ENCODE measurements at regions not wholly inside any gene's neighbourhood (a gene's known extent, or its start where the extent isn't known, plus 50 kb on each side); places are given as distances from the start of the nearest gene placed in this dataset.
A peak's percentile ranks its signal among the peaks of the same experiment; 100 is the strongest.

- Histone ChIP-seq H3K4me1 (ENCODE audit: control insufficient read depth in 3 of 3, insufficient read depth in 3 of 3, low read length in 3 of 3) (no peaks in the 10 kb centered on the region), H3K27ac (ENCODE audit: low read depth, low read length) (no peak overlapping the region), H3K9me3 (ENCODE audit: control insufficient read depth in 3 of 3, low read length in 3 of 3) (no peaks in the 10 kb centered on the region), H3K9ac (ENCODE audit: low read depth in 1 of 3, low read length in 3 of 3) (no peak overlapping the region), H3K36me3 (ENCODE audit: control insufficient read depth in 3 of 3, insufficient read depth in 3 of 3, low read length in 3 of 3) (no peaks in the 10 kb centered on the region), H3K4me3 (ENCODE audit: low read length in 3 of 3) (no peak overlapping the region), H3K27me3 (ENCODE audit: control insufficient read depth in 3 of 3, insufficient read depth in 3 of 3, low read length in 3 of 3) (no peaks in the 10 kb centered on the region)
These were observed 783.6 kb upstream of the ACVR2A start for GRCh38 chr2:147061269-147061668.

- H3K27ac ChIP-seq (ENCODE audit: low read depth, low read length): no peak overlapping the region
- no peaks in the 10 kb centered on the region for H3K36me3 ChIP-seq (ENCODE audit: control insufficient read depth in 3 of 3, insufficient read depth in 3 of 3, low read length in 3 of 3)
- H3K4me1 ChIP-seq (ENCODE audit: control insufficient read depth in 3 of 3, insufficient read depth in 3 of 3, low read length in 3 of 3): no peaks in the 10 kb centered on the region
- no peaks in the 10 kb centered on the region for H3K9me3 ChIP-seq (ENCODE audit: control insufficient read depth in 3 of 3, low read length in 3 of 3)
- no peaks in the 10 kb centered on the region for H3K27me3 ChIP-seq (ENCODE audit: control insufficient read depth in 3 of 3, insufficient read depth in 3 of 3, low read length in 3 of 3)
- H3K9ac ChIP-seq (ENCODE audit: low read depth in 1 of 3, low read length in 3 of 3): no peak overlapping the region
- no peak overlapping the region for H3K4me3 ChIP-seq (ENCODE audit: low read length in 3 of 3)
These were observed 786.8 kb upstream of the ACVR2A start for GRCh38 chr2:147057892-147058490.

GRCh38 chr2:147051814-147052213 lies 793.0 kb upstream of the ACVR2A start:
- no peak overlapping the region for H3K9ac ChIP-seq (ENCODE audit: low read depth in 1 of 3, low read length in 3 of 3)
- H3K9me3 ChIP-seq (ENCODE audit: control insufficient read depth in 3 of 3, low read length in 3 of 3): no peaks in the 10 kb centered on the region
- no peak overlapping the region for H3K4me3 ChIP-seq (ENCODE audit: low read length in 3 of 3)
- H3K27ac ChIP-seq (ENCODE audit: low read depth, low read length): no peak overlapping the region
- H3K27me3 ChIP-seq (ENCODE audit: control insufficient read depth in 3 of 3, insufficient read depth in 3 of 3, low read length in 3 of 3): no peaks in the 10 kb centered on the region
- no peaks in the 10 kb centered on the region for H3K36me3 ChIP-seq (ENCODE audit: control insufficient read depth in 3 of 3, insufficient read depth in 3 of 3, low read length in 3 of 3)
- H3K4me1 ChIP-seq (ENCODE audit: control insufficient read depth in 3 of 3, insufficient read depth in 3 of 3, low read length in 3 of 3): no peaks in the 10 kb centered on the region

- Histone ChIP-seq H3K9ac (ENCODE audit: low read depth in 1 of 3, low read length in 3 of 3) (no peak overlapping the region), H3K4me3 (ENCODE audit: low read length in 3 of 3) (no peak overlapping the region), H3K36me3 (ENCODE audit: control insufficient read depth in 3 of 3, insufficient read depth in 3 of 3, low read length in 3 of 3) (no peaks in the 10 kb centered on the region), H3K9me3 (ENCODE audit: control insufficient read depth in 3 of 3, low read length in 3 of 3) (no peaks in the 10 kb centered on the region), H3K27ac (ENCODE audit: low read depth, low read length) (no peak overlapping the region), H3K27me3 (ENCODE audit: control insufficient read depth in 3 of 3, insufficient read depth in 3 of 3, low read length in 3 of 3) (no peaks in the 10 kb centered on the region), H3K4me1 (ENCODE audit: control insufficient read depth in 3 of 3, insufficient read depth in 3 of 3, low read length in 3 of 3) (no peaks in the 10 kb centered on the region)
These were observed 793.6 kb upstream of the ACVR2A start for GRCh38 chr2:147051248-147051647.

GRCh38 chr2:147049957-147050356 lies 794.9 kb upstream of the ACVR2A start:
- no peaks in the 10 kb centered on the region for H3K4me1 ChIP-seq (ENCODE audit: control insufficient read depth in 3 of 3, insufficient read depth in 3 of 3, low read length in 3 of 3)
- no peak overlapping the region for H3K9ac ChIP-seq (ENCODE audit: low read depth in 1 of 3, low read length in 3 of 3)
- no peaks in the 10 kb centered on the region for H3K9me3 ChIP-seq (ENCODE audit: control insufficient read depth in 3 of 3, low read length in 3 of 3)
- H3K27ac ChIP-seq (ENCODE audit: low read depth, low read length): peak overlapping the region; percentile 10
- no peak overlapping the region for H3K4me3 ChIP-seq (ENCODE audit: low read length in 3 of 3)
- H3K27me3 ChIP-seq (ENCODE audit: control insufficient read depth in 3 of 3, insufficient read depth in 3 of 3, low read length in 3 of 3): no peaks in the 10 kb centered on the region
- H3K36me3 ChIP-seq (ENCODE audit: control insufficient read depth in 3 of 3, insufficient read depth in 3 of 3, low read length in 3 of 3): no peaks in the 10 kb centered on the region

- Histone ChIP-seq H3K4me3 (ENCODE audit: low read length in 3 of 3) (no peak overlapping the region), H3K9me3 (ENCODE audit: control insufficient read depth in 3 of 3, low read length in 3 of 3) (no peaks in the 10 kb centered on the region), H3K4me1 (ENCODE audit: control insufficient read depth in 3 of 3, insufficient read depth in 3 of 3, low read length in 3 of 3) (no peaks in the 10 kb centered on the region), H3K9ac (ENCODE audit: low read depth in 1 of 3, low read length in 3 of 3) (no peak overlapping the region), H3K27ac (ENCODE audit: low read depth, low read length) (no peak overlapping the region), H3K36me3 (ENCODE audit: control insufficient read depth in 3 of 3, insufficient read depth in 3 of 3, low read length in 3 of 3) (no peaks in the 10 kb centered on the region), H3K27me3 (ENCODE audit: control insufficient read depth in 3 of 3, insufficient read depth in 3 of 3, low read length in 3 of 3) (no peaks in the 10 kb centered on the region)
These were observed 798.4 kb upstream of the ACVR2A start for GRCh38 chr2:147046473-147046872.

- Histone ChIP-seq H3K27me3 (ENCODE audit: control insufficient read depth in 3 of 3, insufficient read depth in 3 of 3, low read length in 3 of 3) (no peaks in the 10 kb centered on the region), H3K4me1 (ENCODE audit: control insufficient read depth in 3 of 3, insufficient read depth in 3 of 3, low read length in 3 of 3) (no peaks in the 10 kb centered on the region), H3K36me3 (ENCODE audit: control insufficient read depth in 3 of 3, insufficient read depth in 3 of 3, low read length in 3 of 3) (no peaks in the 10 kb centered on the region), H3K27ac (ENCODE audit: low read depth, low read length) (no peak overlapping the region), H3K4me3 (ENCODE audit: low read length in 3 of 3) (no peak overlapping the region), H3K9ac (ENCODE audit: low read depth in 1 of 3, low read length in 3 of 3) (no peak overlapping the region), H3K9me3 (ENCODE audit: control insufficient read depth in 3 of 3, low read length in 3 of 3) (no peaks in the 10 kb centered on the region)
These were observed 799.7 kb upstream of the ACVR2A start for GRCh38 chr2:147045113-147045512.

- H3K27ac ChIP-seq (ENCODE audit: low read depth, low read length): no peak overlapping the region
- no peaks in the 10 kb centered on the region for H3K9me3 ChIP-seq (ENCODE audit: control insufficient read depth in 3 of 3, low read length in 3 of 3)
- no peak overlapping the region for H3K9ac ChIP-seq (ENCODE audit: low read depth in 1 of 3, low read length in 3 of 3)
- no peaks in the 10 kb centered on the region for H3K36me3 ChIP-seq (ENCODE audit: control insufficient read depth in 3 of 3, insufficient read depth in 3 of 3, low read length in 3 of 3)
- H3K4me1 ChIP-seq (ENCODE audit: control insufficient read depth in 3 of 3, insufficient read depth in 3 of 3, low read length in 3 of 3): no peaks in the 10 kb centered on the region
- H3K4me3 ChIP-seq (ENCODE audit: low read length in 3 of 3): no peak overlapping the region
- no peaks in the 10 kb centered on the region for H3K27me3 ChIP-seq (ENCODE audit: control insufficient read depth in 3 of 3, insufficient read depth in 3 of 3, low read length in 3 of 3)
These were observed 803.7 kb upstream of the ACVR2A start for GRCh38 chr2:147041121-147041494.

GRCh38 chr2:147040298-147041120 lies 804.3 kb upstream of the ACVR2A start:
- Histone ChIP-seq H3K4me3 (ENCODE audit: low read length in 3 of 3) (no peak overlapping the region), H3K27ac (ENCODE audit: low read depth, low read length) (no peak overlapping the region), H3K4me1 (ENCODE audit: control insufficient read depth in 3 of 3, insufficient read depth in 3 of 3, low read length in 3 of 3) (no peaks in the 10 kb centered on the region), H3K9ac (ENCODE audit: low read depth in 1 of 3, low read length in 3 of 3) (no peak overlapping the region), H3K27me3 (ENCODE audit: control insufficient read depth in 3 of 3, insufficient read depth in 3 of 3, low read length in 3 of 3) (no peaks in the 10 kb centered on the region), H3K9me3 (ENCODE audit: control insufficient read depth in 3 of 3, low read length in 3 of 3) (no peaks in the 10 kb centered on the region), H3K36me3 (ENCODE audit: control insufficient read depth in 3 of 3, insufficient read depth in 3 of 3, low read length in 3 of 3) (no peaks in the 10 kb centered on the region)

- H3K27me3 ChIP-seq (ENCODE audit: control insufficient read depth in 3 of 3, insufficient read depth in 3 of 3, low read length in 3 of 3): no peaks in the 10 kb centered on the region
These were observed 807.8 kb upstream of the ACVR2A start for GRCh38 chr2:147037048-147037447.

More at GRCh38 chr2:147037048-147037447, 807.8 kb upstream of the ACVR2A start:
- Histone ChIP-seq H3K36me3 (ENCODE audit: control insufficient read depth in 3 of 3, insufficient read depth in 3 of 3, low read length in 3 of 3) (no peaks in the 10 kb centered on the region), H3K9ac (ENCODE audit: low read depth in 1 of 3, low read length in 3 of 3) (no peak overlapping the region), H3K27ac (ENCODE audit: low read depth, low read length) (no peak overlapping the region), H3K9me3 (ENCODE audit: control insufficient read depth in 3 of 3, low read length in 3 of 3) (no peaks in the 10 kb centered on the region), H3K4me3 (ENCODE audit: low read length in 3 of 3) (no peak overlapping the region), H3K4me1 (ENCODE audit: control insufficient read depth in 3 of 3, insufficient read depth in 3 of 3, low read length in 3 of 3) (no peaks in the 10 kb centered on the region)

Data from skeletal muscle tissue (tissue), 3 donors.